ENCODE measurements at regions not wholly inside any gene's neighbourhood (a gene's known extent, or its start where the extent isn't known, plus 50 kb on each side); places are given as distances from the start of the nearest gene placed in this dataset.
A peak's percentile ranks its signal among the peaks of the same experiment; 100 is the strongest.

- POLR2A ChIA-PET (ENCODE audit: unreplicated experiment) = no interaction called here
- H3K9me1 ChIP-seq (ENCODE audit: insufficient read depth, low read length) = no peaks in the 10 kb centered on the region
- H2BK120ac ChIP-seq (ENCODE audit: low read depth, low read length) = no peak overlapping the region
- no peak overlapping the region for H3K9ac ChIP-seq (ENCODE audit: low read depth, low read length)
- no peak overlapping the region for H2BK20ac ChIP-seq (ENCODE audit: low read depth, low read length)
- H3K4me3 ChIP-seq (ENCODE audit: insufficient read depth, low read depth, low read length) = peak overlapping the region; percentile 58
- dilution Hi-C loops (cut with HindIII; ENCODE audit: low sequenced_read_pairs, unreplicated experiment) (no loop called here), in situ Hi-C loops (cut with MboI; ENCODE audit: low sequenced_read_pairs) (no loop called here), intact Hi-C loops (cut with micrococcal nuclease) (loop anchor here (5.0 kb wide), 1 partner anchor 515 kb away; no protein-coding TSS in a partner anchor)
- no peaks in the 10 kb centered on the region for H3K36me3 ChIP-seq (ENCODE audit: control insufficient read depth, insufficient read depth, low read length)
- H3K23ac ChIP-seq (ENCODE audit: low read depth, low read length) = no peak overlapping the region
- H3K79me1 ChIP-seq (ENCODE audit: low read depth in 1 of 2, low read length in 2 of 2) = no peaks in the 10 kb centered on the region
- H3K27ac ChIP-seq (ENCODE audit: insufficient read depth, low read length) = no peak overlapping the region
- TF ChIP-seq RAD21 (IDR thresholded peaks at IDR 0.05; ENCODE audit: low read length) = peak; percentile 52
- no peak for TF ChIP-seq NFE2L2 (IDR thresholded peaks at IDR 0.05; ENCODE audit: low read depth, low read length)
- peak; percentile 43 for TF ChIP-seq SMC3 (IDR thresholded peaks at IDR 0.05; ENCODE audit: low read depth, low read length)
- TF ChIP-seq CTCF (conservative IDR thresholded peaks at IDR 0.05; ENCODE audit: low read depth, low read length) = peak; percentile 57
- no peak for TF ChIP-seq CHD1 (IDR thresholded peaks at IDR 0.05; ENCODE audit: low read depth, low read length)
- no peak overlapping the region for H3K56ac ChIP-seq (ENCODE audit: extremely low read depth, insufficient read depth, low read length)
- no peak overlapping the region for H2AK5ac ChIP-seq (ENCODE audit: low read depth, low read length)
- H3K4me2 ChIP-seq (ENCODE audit: low read depth, low read length) = peak overlapping the region; percentile 94
- no peak overlapping the region for H3K4ac ChIP-seq (ENCODE audit: low read depth, low read length)
- ATAC-seq (ENCODE audit: low read depth) (peak; percentile 98), DNase-seq (peak; percentile 51)
- H2BK15ac ChIP-seq (ENCODE audit: low read depth, low read length) = no peak overlapping the region
- H3K9me3 ChIP-seq (ENCODE audit: control insufficient read depth, insufficient read depth, low read length) = no peaks in the 10 kb centered on the region
- WGBS, 2 experiments (ENCODE audit: extremely low coverage in 2 of 2, insufficient read length in 1 of 2) = 0% methylated on average over 9 of the region's 47 CpGs; no CpG with 5 or more reads in 1 of the 2 experiments
- H4K8ac ChIP-seq (ENCODE audit: low read depth in 2 of 2, low read length in 2 of 2) = no peak overlapping the region
- H4K20me1 ChIP-seq (ENCODE audit: insufficient read depth, low read length) = no peaks in the 10 kb centered on the region
- H4K5ac ChIP-seq (ENCODE audit: low read depth, low read length) = no peak overlapping the region
- CTCF ChIA-PET = interaction anchor here (0.7 to 0.8 kb wide), 2 partner anchors 21 to 96 kb away, joined by 3 read pairs; no protein-coding TSS in a partner anchor
- no peak overlapping the region for H3K14ac ChIP-seq (replicated peaks; ENCODE audit: low read depth, low read length)
- BruUV-seq (replicated peaks) = no TSS peak
- no peaks in the 10 kb centered on the region for H3K4me1 ChIP-seq (ENCODE audit: control insufficient read depth, insufficient read depth, low read length)
- H4K91ac ChIP-seq (ENCODE audit: insufficient read depth, low read depth, low read length) = no peak overlapping the region
- H2AFZ ChIP-seq (replicated peaks; ENCODE audit: low read length, poor library complexity) = peak overlapping the region; percentile 88
- H3K27me3 ChIP-seq (ENCODE audit: control insufficient read depth, insufficient read depth, low read length) = peaks cover 2% of the 10 kb centered on the region; the same call in 1 of the 2 replicates
- no peak overlapping the region for H2BK5ac ChIP-seq (ENCODE audit: low read depth, low read length, poor library complexity, severe bottlenecking)
- no peak overlapping the region for H3K18ac ChIP-seq (ENCODE audit: low read depth, low read length)
- H2AK9ac ChIP-seq (replicated peaks; ENCODE audit: low read depth, low read length, poor library complexity) = peak overlapping the region; percentile 28
Measured at GRCh38 chr10:108911814-108912541, 1011.3 kb downstream of the XPNPEP1 start.

Measured in IMR-90 (cell line).